Activated naive CD8-positive, alpha-beta T cell treated with anti-CD3 and anti-CD28 coated beads, Interleukin-2, amount 50 U/mL, for 16 hours (primary cell): ENCODE measurements at regions not wholly inside any gene's neighbourhood (a gene's known extent, or its start where the extent isn't known, plus 50 kb on each side); places are given as distances from the start of the nearest gene placed in this dataset.
"Not testable (repeated sequence)": the region's sequence is repeated elsewhere in the genome, so short reads cannot be mapped to it uniquely, and the experiment has no call there.

ENCODE experiments used
- DNase-seq: peaks from one replicate; pipeline ENCODE4 v3.0.0-alpha.2; 2020; ENCODE audit warnings: low read depth, low spot score

DNA sequence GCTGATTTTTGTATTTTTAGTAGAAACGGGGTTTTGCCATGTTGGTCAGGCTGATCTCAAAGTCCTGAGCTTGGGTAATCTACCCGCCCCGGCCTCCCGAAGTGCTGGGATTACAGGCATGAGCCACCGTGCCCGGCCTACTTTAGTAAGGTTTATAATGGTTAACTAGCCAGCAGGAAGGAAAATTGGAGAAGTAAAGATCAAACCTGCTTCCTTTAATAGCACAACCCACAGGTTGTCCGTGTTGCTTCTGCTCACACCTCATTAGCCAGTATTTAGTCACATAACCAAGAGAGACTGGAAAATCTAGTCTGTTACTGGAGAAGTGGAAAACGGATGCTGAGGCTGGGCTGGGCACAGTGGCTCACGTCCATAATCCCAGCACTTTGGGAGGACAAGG is 51.9 kb upstream of the TBL1XR1 start:
- DNase-seq = no peak

DNA sequence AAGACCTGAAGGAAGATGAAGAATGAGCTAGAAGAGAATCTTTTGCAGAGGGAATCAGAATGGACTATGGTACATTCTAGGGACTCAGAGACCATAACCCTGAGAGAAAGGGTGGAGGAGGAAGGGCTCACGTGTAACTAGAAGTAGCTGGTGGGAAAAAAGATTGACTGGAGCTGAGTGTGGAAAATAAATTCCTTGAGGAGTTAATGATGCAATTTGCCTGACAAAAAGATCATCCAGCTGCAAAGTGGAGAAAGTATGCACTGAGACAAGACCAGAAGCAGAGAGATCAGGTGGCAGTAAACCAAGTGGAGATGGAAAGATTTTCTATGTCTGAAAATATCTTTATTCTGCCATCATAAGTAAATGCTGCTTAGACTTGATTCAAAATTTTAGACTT is 52.9 kb upstream of the TBL1XR1 start:
- DNase-seq = no peak

DNA sequence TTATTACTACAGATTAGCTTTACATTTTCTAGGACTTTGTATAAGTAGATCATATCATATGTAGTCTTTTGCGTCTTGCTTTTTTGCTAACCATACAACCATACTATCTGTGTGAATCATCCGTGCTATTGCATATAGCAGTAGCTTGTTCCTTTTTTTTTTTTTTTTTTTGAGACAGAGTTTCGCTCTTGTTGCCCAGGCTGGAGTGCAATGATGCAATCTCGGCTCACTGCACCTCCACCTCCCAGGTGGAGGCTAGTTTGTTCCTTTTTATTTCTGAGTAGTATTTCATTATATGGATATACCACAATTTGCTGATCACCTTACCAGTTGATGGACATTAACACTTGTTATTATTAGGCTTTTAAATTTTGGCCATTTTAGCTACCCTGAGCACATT is 54.5 kb upstream of the TBL1XR1 start:
- no peak for DNase-seq

DNA sequence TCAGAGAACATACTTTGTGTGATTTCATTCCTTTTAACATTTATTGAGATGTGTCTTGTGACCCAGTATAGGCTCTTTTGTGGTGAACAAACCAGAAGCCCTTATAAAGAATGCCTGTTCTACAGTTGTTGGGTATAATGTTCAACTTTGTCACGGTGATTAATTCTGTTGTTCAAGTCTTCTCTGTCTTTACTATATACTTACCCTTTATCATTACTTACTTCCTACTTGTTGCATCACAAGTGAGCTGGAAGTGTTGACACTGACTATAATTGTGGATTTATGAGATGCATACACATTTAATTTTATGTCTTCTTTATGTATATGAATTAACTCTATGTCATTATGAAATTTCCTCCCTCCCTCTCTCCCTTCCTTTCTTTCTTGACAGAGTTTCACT is 59.7 kb upstream of the TBL1XR1 start:
- DNase-seq = no peak

DNA sequence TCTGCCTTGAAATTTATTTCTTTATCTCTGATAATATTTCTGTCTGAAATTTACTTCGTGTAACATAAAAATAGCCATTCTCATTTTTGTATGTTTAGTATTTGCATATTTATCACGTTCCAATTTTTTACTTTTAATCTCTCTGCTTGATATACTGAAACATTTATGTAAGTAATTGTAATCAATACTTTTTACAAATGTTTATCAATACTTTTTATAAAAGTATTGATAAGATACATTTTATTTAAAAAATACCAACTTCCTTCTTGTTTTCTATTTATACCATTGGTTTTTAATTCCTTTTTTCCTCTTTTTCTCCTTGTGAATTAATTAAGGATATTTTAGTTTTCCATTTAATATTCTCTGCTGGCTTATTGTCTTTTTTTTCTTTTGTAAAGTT is 60.3 kb upstream of the TBL1XR1 start:
- no peak for DNase-seq

DNA sequence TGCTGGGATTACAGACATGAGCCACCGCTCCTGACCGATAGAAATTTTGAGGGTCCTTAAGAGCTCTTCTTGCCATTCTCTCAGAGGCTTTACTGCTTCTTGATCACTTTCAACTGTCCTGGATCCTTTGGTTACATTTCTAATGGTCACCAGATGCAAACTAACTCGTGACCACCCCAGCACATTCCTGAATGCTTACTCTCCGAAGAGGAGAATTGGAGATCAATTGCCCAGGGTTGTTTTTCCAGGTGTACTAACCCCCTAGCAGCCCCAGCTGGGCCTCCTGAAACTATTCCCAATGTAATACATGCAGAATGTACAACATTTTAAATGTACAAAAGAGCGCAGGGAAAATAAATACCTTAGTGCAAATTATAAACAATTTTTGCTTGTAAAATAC is 65.1 kb upstream of the TBL1XR1 start:
- DNase-seq = no peak

DNA sequence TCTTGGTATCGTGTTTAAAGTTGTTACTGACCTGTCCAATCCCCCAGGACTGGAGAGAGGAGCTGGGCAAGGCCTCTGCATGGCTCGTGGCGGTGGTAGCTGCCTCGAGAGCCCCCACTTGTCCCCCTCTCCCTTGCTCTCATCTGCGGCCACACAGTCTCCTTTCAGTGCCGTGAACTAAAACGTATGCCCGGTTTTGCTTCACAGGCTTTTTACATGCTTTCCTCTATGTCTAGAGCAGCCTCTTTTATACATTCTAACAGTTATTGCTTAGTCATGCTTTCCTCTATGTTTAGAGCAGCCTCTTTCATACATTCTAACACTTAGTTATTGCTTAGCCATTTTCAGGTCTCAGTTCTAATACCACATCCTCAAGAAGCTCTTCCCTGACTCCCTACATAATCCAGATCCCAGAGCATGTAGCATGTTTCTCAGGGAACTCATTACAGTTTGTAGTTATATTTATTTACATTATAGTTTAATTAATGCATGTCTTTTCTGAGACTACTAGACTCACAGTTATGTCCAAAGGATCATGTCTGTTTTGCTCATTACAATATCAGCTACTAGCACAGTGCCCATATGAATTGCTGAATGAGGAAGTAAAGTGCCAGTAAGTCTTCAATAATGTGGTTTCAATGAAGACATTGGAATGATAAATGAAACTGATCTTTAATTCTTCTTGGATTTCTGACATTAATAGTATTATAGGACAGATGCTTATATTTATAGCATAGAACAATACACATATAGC is 66.5 kb upstream of the TBL1XR1 start:
- no peak for DNase-seq

DNA sequence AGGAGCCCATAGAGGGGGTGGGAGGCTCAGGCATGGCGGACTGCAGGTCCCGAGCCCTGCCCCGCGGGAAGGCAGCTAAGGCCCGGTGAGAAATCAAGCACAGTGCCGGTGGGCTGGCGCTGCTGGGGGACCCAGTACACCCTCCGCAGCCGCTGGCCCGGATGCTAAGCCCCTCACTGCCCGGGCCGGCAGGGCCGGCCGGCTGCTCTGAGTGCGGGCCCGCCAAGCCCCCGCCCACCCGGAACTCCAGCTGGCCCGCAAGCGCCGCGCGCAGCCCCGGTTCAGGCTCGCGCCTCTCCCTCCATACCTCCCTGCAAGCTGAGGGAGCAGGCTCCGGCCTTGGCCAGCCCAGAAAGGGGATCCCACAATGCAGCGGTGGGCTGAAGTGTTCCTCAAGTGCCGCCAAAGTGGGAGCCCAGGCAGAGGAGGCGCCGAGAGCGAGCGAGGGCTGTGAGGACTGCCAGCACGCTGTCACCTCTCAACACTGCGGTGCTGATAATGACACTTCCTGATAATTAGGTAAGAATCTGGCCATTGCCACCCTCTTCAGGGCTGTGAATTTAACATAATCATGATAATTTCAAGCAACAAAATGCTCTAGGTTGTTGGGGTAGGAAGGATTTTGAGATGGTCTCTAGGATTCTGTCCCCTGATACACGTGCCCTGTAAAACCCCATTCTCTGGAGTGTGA is 74.7 kb upstream of the TBL1XR1 start:
- DNase-seq = not testable (repeated sequence)

DNA sequence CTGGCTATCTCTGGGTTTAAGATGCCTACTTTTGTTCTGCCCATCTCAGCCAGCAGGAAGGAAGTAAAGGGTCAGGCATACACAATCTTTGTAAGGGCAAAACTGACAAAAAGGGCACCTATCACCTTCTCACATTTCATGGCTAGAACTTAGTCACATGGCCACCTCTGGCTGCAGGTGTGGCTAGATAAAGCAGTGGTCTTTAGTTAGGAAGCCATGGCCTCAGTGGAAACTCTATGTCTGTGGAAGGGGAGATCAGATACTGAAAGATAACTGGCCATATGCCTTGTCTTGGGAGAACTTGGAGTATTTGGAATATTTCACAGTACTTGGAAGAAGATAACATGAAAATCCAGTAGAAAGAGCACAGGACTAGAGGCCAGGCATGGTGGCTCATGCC is 80.7 kb upstream of the TBL1XR1 start:
- no peak for DNase-seq

DNA sequence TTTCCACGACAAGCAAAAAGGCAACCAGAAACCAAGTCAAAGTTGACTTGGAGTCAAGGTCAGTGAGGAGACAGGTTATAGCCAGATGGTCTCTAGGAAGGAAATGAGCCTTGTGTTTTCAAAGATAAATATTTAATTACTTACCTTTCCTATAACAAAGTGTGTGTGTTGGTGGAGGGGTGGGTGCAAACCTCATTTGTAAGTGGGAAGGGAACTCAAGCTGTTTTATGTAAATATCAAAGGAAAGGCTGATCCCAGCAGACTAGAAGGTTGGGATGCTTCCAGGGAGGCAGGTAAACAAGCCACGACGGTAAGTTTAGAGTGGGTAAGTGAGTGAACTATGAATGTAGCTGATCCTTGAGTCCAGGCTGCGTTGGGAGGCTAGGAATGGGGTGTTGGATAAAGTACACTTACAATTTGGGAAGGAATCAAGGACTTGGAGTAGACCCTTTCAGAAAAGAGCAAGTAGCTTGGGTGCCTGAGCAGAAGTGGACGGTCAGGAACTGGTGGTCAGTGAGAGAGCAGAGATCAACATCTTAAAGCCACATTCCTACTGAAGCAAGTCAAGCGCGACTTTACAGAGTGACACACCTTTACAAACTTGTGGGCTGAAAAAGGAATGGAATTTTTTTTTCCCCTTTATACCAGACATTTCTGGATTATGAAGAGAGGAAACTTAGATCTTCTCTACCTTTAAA is 82.0 kb upstream of the TBL1XR1 start:
- DNase-seq = no peak

DNA sequence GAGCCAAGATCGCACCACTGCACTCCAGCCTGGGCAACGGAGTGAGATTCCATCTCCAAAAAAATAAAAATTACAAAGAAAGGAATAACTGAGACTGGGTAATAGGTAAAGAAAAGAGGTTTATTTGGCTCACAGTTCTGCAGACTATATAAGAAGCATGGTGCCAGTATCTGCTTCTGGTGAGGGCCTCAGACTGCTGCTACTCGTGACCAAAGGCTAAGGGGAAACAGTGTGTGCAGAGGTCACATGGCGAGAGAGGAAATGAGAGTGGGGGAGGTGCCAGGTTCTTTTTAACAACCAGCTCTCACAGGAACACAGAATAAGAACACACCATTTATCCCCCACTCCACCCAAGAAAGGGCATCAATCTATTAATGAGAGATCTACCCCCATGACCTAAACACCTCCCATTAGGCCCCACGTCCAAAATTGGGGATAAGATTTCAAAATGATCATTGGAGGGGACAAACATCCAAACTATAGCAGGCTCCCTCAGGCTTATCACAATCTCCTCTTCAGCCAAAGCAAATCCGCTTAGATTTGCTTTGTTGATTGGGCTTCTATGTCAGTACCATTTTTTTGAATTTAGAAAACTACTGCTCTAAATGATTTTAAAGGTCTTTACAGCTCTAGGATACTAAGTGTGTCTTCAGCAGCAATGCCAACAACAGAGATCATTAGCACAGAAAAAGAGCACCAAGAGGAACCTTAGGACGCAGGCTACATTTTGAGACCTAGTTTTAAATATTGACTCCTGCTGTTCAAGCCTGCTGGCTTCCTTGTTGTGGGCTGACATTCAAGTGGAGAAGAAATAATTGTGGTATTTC is 84.2 kb upstream of the TBL1XR1 start:
- DNase-seq = no peak

DNA sequence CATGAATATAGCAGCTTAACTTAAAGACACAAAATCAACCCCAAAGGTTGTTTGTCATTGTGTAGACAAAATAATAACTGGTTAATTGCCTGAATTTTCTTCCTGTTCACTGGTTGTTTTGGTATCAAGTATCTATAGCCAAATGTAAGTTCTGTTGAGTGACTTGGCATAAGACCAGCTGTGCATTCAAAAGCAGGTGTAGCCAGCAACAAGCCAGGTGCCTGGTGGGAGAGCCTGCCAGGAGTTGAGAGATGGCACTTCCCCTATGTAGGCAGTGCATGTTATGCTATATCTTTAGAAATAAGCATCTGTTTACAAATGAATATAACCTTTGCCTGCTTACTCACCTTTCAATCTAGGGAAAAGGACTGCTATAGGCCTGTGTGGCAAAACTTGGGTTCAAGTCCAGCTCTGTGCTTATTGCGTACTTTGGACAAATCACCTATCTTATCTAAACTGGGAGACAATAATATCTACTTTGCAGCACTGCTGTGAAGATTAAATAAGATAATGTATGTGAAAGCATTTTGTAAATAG is 84.9 kb upstream of the TBL1XR1 start:
- DNase-seq = no peak

DNA sequence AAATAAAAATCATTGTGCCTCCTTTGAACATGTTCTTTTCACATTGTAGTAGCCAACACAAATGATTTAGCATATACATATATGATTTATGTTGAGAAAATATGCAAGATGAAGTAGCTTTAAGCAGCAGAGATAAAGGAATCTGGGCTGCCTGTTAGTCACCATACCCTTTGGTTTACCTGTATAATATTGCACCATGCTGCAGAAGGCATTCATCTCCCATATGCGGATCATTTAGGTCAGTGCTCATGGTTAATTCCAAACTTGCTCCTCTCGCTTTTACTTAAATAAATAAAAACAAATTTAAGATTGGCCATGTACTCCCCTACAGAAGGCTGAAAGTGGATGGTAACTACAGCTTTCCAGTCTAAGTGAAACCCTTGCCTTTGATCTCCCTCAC is 86.7 kb upstream of the TBL1XR1 start:
- DNase-seq = no peak

DNA sequence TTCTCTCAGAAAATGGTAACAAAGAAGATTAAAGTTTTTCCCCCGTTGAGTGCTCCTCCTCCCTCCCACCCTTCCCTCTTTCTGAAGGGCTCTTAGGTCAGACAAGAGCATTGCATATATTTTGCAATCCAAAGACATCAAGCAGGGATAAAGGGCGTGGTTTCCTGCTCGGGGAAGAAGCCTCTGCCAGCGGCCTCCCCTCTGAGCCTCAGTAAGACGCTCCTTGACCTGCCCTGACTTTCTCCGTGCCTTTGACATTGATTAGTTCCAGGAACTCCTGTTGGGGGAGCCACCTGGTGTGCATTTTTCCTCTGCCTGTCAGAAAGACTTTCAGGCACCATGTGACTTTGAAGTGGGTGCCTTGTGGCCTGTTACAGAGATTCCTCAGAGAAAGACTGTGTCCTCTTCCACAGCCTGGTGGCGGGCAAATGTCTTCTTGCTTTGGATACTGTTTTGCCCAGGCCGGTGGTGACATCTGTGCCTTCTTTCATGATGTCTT is 87.2 kb upstream of the TBL1XR1 start:
- no peak for DNase-seq

DNA sequence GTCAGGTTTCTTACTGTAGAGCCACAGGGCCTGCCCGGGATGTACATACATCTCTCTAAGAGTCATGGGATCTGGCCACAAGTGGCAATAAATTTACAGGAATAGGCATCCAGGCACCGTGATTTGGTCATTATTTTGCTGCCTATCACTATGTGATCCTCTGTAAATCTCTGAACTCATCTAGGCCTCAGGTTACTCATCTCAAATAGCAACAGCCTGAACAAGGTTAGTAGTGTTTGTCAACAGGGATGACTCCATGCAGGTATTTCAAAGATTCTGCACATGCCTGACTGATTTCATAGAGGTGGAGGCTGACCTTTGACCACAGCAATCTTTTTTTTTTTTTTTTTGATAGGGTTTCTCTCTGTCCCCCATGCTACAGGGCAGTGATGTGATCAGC is 88.8 kb upstream of the TBL1XR1 start:
- no peak for DNase-seq

DNA sequence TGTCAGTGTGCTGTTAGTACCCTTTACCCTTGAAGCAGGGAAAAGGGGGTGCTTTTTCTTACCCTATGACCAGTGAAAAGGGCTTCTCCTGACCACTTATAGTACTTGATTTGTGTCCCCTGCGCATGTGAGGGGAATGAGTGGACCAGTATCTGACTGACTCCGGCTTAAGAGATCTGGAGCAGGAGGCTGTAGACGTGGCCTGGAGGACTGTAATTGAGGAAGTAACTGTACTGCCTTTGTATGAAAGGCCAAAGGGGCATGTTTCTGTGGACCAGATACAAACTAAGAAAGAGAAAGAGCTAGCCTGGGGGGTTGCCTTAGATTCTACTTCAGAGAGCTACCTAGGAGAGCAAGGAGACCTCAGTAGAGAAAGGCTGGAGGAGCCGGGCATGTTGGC is 89.9 kb upstream of the TBL1XR1 start:
- no peak for DNase-seq

DNA sequence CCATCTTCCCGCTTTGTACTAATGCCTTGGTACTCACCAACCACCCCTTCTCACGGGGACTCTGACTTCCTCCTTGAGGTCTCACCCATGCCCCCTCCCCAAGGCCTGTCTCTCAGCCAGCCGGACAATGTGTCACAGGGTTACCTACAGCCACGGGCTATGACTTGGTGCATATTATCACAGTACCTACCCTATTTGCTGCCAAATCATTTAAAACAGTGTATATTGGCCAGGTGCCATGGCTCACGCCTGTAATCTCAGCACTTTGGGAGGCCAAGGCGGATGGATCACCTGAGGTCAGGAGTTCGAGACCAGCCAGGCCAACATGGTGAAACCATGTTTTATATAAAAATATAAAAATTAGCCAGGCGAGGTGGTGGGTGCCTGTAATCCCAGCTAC is 93.4 kb upstream of the TBL1XR1 start:
- DNase-seq = no peak

DNA sequence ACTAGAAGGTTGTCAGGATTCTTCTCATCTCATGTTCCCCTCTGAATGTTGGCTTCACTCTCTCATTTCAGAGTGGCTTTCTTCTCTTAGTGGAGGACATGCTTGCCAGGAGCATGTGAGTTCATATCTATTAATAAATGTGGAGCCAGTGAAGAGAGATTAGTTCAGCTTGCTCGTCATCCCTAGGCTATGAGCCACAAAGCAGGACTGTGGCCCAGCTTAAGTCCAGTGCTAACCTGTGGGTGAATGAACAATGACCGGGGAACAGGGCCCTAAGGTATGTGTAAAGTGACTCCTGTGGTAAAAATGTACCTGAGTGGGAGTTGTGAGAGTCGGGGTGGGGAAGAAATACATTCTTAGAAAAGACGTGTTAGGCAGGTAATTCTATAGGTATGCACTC is 96.9 kb upstream of the TBL1XR1 start:
- no peak for DNase-seq

DNA sequence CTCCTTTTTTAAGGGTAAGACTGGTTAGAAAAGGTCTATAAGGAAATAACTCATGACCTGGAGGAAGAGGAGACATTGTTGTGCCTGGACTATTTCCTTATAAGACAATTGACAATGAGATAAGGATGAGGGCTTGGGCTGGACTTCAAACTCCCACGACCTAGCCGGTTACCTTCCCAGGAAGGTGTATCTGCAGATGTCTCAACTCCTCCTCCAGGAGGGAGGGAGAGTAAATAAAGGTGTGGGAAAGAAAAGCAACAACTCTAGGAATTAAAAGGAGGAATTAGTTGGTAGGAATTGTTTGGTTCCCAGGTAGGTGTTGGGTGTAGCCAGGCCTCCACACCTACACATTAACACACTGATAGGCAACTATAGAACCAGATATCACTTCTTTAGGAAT is 97.8 kb upstream of the TBL1XR1 start:
- DNase-seq = no peak

DNA sequence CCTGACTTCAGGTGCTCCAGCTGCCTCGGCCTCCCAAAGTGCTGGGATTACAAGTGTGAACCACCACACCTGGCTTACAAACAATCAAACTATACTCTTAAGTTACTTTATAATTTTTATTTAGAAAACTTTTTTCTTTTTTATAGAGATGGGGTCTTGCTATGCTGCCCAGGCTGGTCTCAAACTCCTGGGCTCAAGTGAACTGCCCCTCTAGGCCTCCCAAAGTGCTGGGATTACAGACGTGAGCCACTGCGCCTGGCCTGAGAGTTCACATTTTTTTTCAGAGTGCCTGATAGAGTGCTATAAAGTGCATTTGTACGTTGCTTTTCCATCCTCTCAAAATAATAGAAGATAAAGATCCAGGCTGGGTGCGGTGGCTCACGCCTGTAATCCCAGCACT is 102.0 kb upstream of the TBL1XR1 start:
- no peak for DNase-seq

DNA sequence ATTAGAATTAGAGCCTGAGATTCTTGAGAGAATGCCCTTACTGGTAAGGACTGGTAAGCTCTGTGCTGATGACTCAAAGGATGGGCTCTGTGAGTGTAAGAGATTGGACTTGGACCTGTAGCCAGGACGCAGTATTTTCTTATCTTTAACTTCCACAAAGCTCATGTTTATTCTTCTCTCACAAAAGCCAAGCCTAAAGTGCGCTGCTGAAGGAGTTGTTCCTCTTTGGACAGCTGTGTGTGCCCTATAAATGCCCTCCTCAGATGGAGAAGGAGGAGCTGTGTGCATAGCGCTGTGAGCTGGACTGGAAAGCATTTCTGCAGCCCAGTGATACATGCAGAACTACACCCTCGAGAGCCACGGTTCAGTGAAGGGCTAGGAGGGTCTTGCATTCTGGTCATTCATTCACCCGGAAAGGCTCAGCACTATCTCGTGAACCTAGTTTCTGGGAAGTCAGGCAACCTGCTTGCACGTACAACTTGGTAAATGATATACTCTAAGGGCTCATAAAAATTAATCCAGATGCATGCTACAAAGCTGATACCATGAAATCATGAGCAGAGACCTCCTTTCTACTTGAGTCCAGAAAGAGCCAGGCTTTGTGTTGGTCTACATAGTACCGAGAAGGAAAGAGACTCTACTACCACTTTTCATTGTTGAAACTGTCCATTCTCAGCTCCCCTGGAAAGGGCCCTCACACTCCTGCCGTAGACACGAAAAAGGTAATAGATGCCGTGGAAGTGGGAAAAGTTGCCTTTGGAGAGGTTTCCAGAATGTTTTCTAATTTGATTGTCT is 103.0 kb upstream of the TBL1XR1 start:
- DNase-seq = no peak
